Ovary (tissue), 7 donors: ENCODE measurements at regions not wholly inside any gene's neighbourhood (a gene's known extent, or its start where the extent isn't known, plus 50 kb on each side); places are given as distances from the start of the nearest gene placed in this dataset.

Source experiments
- DNase-seq, 5 donors: peaks; one replicate each; pipeline ENCODE4 v3.0.0-alpha.2; 2019 to 2020
- H3K27ac ChIP-seq, 2 donors: fragments of 200-600 bp; one replicate each; pipeline versions ENCODE4 v1.5.1 to v1.8.0; 2019 to 2022
- H3K27me3 ChIP-seq: fragments of 200-600 bp; one replicate; pipeline ENCODE4 v1.8.0; 2022
- H3K36me3 ChIP-seq: fragments of 200-600 bp; sonication (generic); one replicate; pipeline ENCODE4 v1.5.1; 2019
- H3K4me1 ChIP-seq: one replicate; pipeline ENCODE4 v1.8.1; 2013; ENCODE audit warnings: mild to moderate bottlenecking, moderate library complexity; ENCODE audit not compliant: insufficient read depth
- H3K4me3 ChIP-seq: fragments of 200-600 bp; sonication (generic); one replicate; pipeline ENCODE4 v1.5.1; 2017
- H3K9me3 ChIP-seq, 2 donors: fragments of 200-600 bp in 1 of 2; sonication (generic) in 1 of 2; one replicate each; pipeline versions ENCODE4 v1.5.1 to v1.8.1; 2013 to 2019; ENCODE audit warnings: mild to moderate bottlenecking in 1 of 2, moderate library complexity in 1 of 2
- EP300 ChIP-seq: sonication (generic); formaldehyde crosslinking; IDR thresholded peaks from one replicate; pipeline ENCODE4 v1.6.1; 2017; ENCODE audit warnings: antibody characterized with exemption
- POLR2A ChIP-seq: fragments of 450-650 bp; IDR thresholded peaks from one replicate; pipeline ENCODE4 v1.6.1; 2017; ENCODE audit warnings: antibody characterized with exemption, mild to moderate bottlenecking, moderate library complexity
- WGBS, 3 donors: extraction: QIAGEN DNeasy Blood & Tissue Kit in 1 of 3; methylation state at CpG; one replicate each; pipeline versions ENCODE4 v1.1.5 to v1.1.7; 2013 to 2017; 5-methylcytosine and 5-hydroxymethylcytosine counted together
- intact Hi-C, 4 donors: fragments of 100-400 bp; cut with DNase I; formaldehyde crosslinking; loops; one replicate each; pipeline versions ENCODE4 v1.11.0 to v1.15.1; 2022 to 2023
- TF ChIP-seq, protein P1 (sequence below), 3 donors: fragments of 450-650 bp in 2 of 3; fragments of 200-600 bp in 1 of 3; IDR thresholded peaks; one replicate each; pipeline versions ENCODE4 v1.5.1 to v1.8.0; 2016 to 2022; ENCODE audit warnings: antibody characterized with exemption in 3 of 3, mild to moderate bottlenecking in 1 of 3
- donor health status: DM: no; HTN: no; CAD: no; lungs with moderate emphysema.
- donor health status: DM: no; HTN: no; CAD: no.
- donor health status: Bipolar disorder and iron deficiency.
- donor health status: DM: no; HTN: no; CAD: no.
- donor health status: DM: yes; HTN: yes; CAD: no.

DNA sequence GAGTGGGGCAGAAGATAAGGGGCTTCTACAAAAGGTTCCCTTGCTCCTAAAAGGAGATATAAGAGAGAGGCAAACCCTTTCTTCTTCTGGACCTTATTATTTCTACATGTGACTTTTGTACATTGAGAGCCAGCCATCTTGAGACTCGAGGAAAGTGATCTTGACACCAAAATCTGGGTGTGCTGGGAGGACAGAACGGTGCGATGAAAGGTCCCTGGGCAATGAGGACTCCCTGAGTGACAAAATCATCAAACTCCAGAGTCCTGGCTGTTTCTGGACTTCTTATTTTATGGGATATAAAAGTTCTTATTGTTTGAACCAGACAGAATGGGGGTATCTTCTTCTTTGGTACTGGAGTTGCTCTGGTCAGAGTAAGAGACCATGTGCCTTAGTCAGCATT lies 411.0 kb downstream of the ZNF536 start:
- DNase-seq: no peak
- Histone ChIP-seq H3K27me3 (no peaks in the 10 kb centered on the region), H3K27ac (no peak overlapping the region), H3K4me1 (no peaks in the 10 kb centered on the region), H3K9me3 (no peaks in the 10 kb centered on the region), H3K36me3 (no peaks in the 10 kb centered on the region), H3K4me3 (no peak overlapping the region)
- 84 to 92% (median 91%) methylated on average over 3 of the region's 3 CpGs for WGBS, 3 donors
- intact Hi-C loops: loop anchor here in 2 of 4 donors (10.0 kb wide), 1 partner anchor 1442 kb away; no protein-coding TSS in a partner anchor
- TF ChIP-seq POLR2A (no peak), EP300 (no peak)
- TF ChIP-seq, protein P1, sequence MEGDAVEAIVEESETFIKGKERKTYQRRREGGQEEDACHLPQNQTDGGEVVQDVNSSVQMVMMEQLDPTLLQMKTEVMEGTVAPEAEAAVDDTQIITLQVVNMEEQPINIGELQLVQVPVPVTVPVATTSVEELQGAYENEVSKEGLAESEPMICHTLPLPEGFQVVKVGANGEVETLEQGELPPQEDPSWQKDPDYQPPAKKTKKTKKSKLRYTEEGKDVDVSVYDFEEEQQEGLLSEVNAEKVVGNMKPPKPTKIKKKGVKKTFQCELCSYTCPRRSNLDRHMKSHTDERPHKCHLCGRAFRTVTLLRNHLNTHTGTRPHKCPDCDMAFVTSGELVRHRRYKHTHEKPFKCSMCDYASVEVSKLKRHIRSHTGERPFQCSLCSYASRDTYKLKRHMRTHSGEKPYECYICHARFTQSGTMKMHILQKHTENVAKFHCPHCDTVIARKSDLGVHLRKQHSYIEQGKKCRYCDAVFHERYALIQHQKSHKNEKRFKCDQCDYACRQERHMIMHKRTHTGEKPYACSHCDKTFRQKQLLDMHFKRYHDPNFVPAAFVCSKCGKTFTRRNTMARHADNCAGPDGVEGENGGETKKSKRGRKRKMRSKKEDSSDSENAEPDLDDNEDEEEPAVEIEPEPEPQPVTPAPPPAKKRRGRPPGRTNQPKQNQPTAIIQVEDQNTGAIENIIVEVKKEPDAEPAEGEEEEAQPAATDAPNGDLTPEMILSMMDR (IDR thresholded peaks at IDR 0.05): no peak

DNA sequence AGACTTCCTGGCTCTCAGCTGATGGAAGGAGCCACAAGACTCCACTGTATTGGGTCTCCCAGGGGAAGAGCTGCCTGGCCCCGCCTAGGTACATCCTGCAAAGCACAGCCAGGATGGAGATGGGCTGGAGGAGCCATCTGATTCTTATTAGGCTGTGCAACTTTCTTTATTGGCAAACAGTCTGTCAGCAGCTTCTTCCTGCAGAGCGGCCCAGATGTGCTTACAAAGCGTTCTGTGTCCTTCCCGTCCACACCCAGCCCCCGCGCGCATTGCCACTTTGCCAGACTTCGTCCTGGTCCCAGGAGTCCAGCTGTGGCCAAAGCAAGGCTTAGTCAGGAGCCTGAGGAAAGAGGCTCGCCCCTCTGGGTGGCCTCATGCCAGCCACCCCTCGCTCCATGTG lies 409.3 kb downstream of the ZNF536 start:
- Histone ChIP-seq H3K9me3 (no peaks in the 10 kb centered on the region), H3K4me1 (no peaks in the 10 kb centered on the region), H3K4me3 (no peak overlapping the region), H3K27ac (no peak overlapping the region), H3K27me3 (no peaks in the 10 kb centered on the region), H3K36me3 (no peaks in the 10 kb centered on the region)
- 87 to 93% (median 92%) methylated on average over 10 of the region's 10 CpGs for WGBS, 3 donors
- intact Hi-C loops: loop anchor here in 2 of 4 donors (10.0 kb wide), 1 partner anchor 1443 kb away; no protein-coding TSS in a partner anchor
- DNase-seq: no peak
- TF ChIP-seq, protein P1 (IDR thresholded peaks at IDR 0.05): no peak
- TF ChIP-seq POLR2A: no peak
- TF ChIP-seq EP300: no peak

DNA sequence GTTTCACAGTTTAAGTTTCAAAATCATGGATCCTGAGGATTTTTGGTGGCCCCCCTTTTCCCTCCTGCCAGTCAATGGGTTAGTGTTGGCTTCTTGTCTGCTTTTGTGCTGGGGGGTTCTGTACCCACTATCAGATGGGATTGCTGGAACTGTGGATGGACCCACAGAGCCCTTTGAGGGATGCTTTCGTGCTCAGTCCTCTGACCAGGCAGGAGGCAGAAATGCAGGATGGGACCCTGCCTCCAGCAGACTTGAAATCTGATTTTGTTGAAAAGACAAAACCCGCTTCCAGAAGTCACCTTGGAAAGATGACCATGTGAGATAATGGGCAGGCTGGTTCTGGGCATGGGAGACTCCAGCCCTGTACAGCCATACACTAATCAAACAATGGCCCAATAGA lies 408.9 kb downstream of the ZNF536 start:
- TF ChIP-seq EP300 (no peak), POLR2A (no peak)
- TF ChIP-seq, protein P1 (IDR thresholded peaks at IDR 0.05): no peak
- Histone ChIP-seq H3K9me3 (no peaks in the 10 kb centered on the region), H3K27ac (no peak overlapping the region), H3K4me1 (no peaks in the 10 kb centered on the region), H3K36me3 (no peaks in the 10 kb centered on the region), H3K4me3 (no peak overlapping the region), H3K27me3 (no peaks in the 10 kb centered on the region)
- intact Hi-C loops: loop anchor here in 2 of 4 donors (10.0 kb wide), 1 partner anchor 1444 kb away; no protein-coding TSS in a partner anchor
- no peak for DNase-seq
- 92 to 95% (median 93%) methylated on average over 2 of the region's 2 CpGs for WGBS, 3 donors

DNA sequence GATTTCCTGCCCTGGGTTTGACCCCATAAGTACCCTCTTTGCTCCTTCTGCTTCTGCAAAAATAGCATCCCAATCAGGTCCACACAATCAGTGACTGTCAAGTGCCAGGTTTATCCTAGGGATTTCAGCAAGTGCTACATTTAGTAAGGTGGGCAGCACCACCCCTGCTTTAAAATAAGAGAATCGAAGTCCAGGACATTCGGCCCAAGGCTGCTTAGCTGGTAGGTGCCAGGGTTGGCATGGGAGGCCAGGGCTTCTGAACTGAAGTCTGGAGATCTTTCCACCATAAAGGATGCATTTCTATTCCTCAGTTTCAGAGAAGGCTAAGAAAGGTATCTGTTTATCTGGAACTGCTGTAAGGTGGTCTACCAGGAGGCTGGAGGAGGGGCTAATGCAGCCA lies 408.3 kb downstream of the ZNF536 start:
- Histone ChIP-seq H3K9me3 (no peaks in the 10 kb centered on the region), H3K4me3 (no peak overlapping the region), H3K4me1 (no peaks in the 10 kb centered on the region), H3K27ac (no peak overlapping the region), H3K27me3 (no peaks in the 10 kb centered on the region), H3K36me3 (no peaks in the 10 kb centered on the region)
- 86 to 95% (median 88%) methylated on average over 2 of the region's 2 CpGs for WGBS, 3 donors
- intact Hi-C loops: loop anchor here in 2 of 4 donors (10.0 kb wide), 1 partner anchor 1444 kb away; no protein-coding TSS in a partner anchor
- no peak for TF ChIP-seq POLR2A
- no peak for TF ChIP-seq EP300
- TF ChIP-seq, protein P1 (IDR thresholded peaks at IDR 0.05): no peak
- DNase-seq: no peak
